ENCODE measurements at regions not wholly inside any gene's neighbourhood (a gene's known extent, or its start where the extent isn't known, plus 50 kb on each side); places are given as distances from the start of the nearest gene placed in this dataset.
"Not testable (repeated sequence)": the region's sequence is repeated elsewhere in the genome, so short reads cannot be mapped to it uniquely, and the experiment has no call there.

GRCh38 chr17:34739386-34739785 lies 160.0 kb downstream of the TMEM132E start:
- Histone ChIP-seq H4K20me1 (ENCODE audit: control insufficient read depth, extremely low read depth, insufficient read depth, low read length) (no peaks in the 10 kb centered on the region), H3K4me3 (replicated peaks in 1 of 4; ENCODE audit: control extremely low read depth in 1 of 4, insufficient read depth in 1 of 4, low read depth in 3 of 4, low read length in 4 of 4) (no peak overlapping the region), H3K27ac (ENCODE audit: insufficient read depth, low read length) (no peak overlapping the region), H3K27me3 (ENCODE audit: control insufficient read depth, insufficient read depth, low read length) (no peaks in the 10 kb centered on the region), H3K4me1 (ENCODE audit: control insufficient read depth, extremely low read depth, insufficient read depth, low read length) (no peaks in the 10 kb centered on the region), H2AFZ (ENCODE audit: low read length) (no peak overlapping the region), H3K4me2 (ENCODE audit: extremely low read depth, insufficient read depth, low read length) (no peak overlapping the region), H3K36me3 (ENCODE audit: control insufficient read depth, insufficient read depth, low read length) (no peaks in the 10 kb centered on the region), H3K9me3 (ENCODE audit: control insufficient read depth, insufficient read depth, low read depth, low read length) (no peaks in the 10 kb centered on the region), H3K9ac (ENCODE audit: insufficient read depth, low read length) (no peak overlapping the region), H3K79me2 (ENCODE audit: control insufficient read depth, insufficient read depth, low read length) (no peaks in the 10 kb centered on the region)
- no peak for DNase-seq (ENCODE audit: low read depth in 2 of 2)
- TF ChIP-seq CTCF (conservative IDR thresholded peaks at IDR 0.05 in 1 of 2, IDR thresholded peaks at IDR 0.05 in 1 of 2; ENCODE audit: low read depth in 1 of 2, low read length in 2 of 2), result no peak
- no peak for TF ChIP-seq EZH2 (IDR thresholded peaks at IDR 0.05; ENCODE audit: low read length, missing control alignments)

DNA sequence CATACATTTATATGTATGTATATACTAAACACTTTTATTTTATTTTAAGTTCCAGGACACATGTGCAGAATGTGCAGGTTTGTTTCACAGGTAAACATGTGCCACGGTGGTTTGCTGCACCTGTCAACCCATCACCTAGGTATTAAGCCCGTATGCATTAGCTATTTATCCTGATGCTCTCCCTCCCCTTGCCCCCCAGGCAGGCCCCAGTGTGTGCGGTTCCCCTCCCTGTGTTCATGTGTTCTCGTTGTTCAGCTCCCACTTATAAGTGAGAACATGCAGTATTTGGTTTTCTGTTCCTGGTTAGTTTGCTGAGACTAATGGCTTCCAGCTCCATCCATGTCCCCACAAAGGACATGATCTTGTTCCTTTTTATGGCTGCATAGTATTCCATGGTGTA lies 158.3 kb downstream of the TMEM132E start:
- not testable (repeated sequence) for H3K27ac ChIP-seq (ENCODE audit: insufficient read depth, low read length); H3K79me2 ChIP-seq (ENCODE audit: control insufficient read depth, insufficient read depth, low read length); H3K27me3 ChIP-seq (ENCODE audit: control insufficient read depth, insufficient read depth, low read length); H3K4me1 ChIP-seq (ENCODE audit: control insufficient read depth, extremely low read depth, insufficient read depth, low read length); DNase-seq (ENCODE audit: low read depth in 2 of 2); H4K20me1 ChIP-seq (ENCODE audit: control insufficient read depth, extremely low read depth, insufficient read depth, low read length); H3K4me3 ChIP-seq (replicated peaks in 1 of 4; ENCODE audit: control extremely low read depth in 1 of 4, insufficient read depth in 1 of 4, low read depth in 3 of 4, low read length in 4 of 4); H3K4me2 ChIP-seq (ENCODE audit: extremely low read depth, insufficient read depth, low read length); H3K9ac ChIP-seq (ENCODE audit: insufficient read depth, low read length); H3K9me3 ChIP-seq (ENCODE audit: control insufficient read depth, insufficient read depth, low read depth, low read length); H2AFZ ChIP-seq (ENCODE audit: low read length); H3K36me3 ChIP-seq (ENCODE audit: control insufficient read depth, insufficient read depth, low read length)

DNA sequence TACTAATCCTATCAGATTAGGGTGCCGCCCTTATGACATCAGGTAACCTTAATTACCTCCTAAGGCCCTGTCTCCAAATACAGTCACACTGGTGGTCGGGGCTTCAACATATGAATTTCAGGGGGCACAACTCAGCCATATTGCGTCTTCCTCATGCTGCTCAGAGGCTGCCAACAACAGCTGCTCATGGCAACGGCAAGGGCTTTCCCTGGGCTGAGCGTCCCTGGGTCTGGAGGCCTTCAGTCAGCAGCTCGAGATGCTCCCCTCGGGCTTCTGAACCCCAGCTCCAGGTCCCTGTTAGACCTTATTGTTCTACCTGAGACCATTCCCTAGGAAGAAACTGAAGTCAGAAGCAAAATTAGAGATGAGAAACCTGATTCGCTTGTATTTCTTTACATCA lies 157.2 kb downstream of the TMEM132E start:
- H3K9ac ChIP-seq (ENCODE audit: insufficient read depth, low read length), result no peak overlapping the region
- H3K9me3 ChIP-seq (ENCODE audit: control insufficient read depth, insufficient read depth, low read depth, low read length), result no peaks in the 10 kb centered on the region
- TF ChIP-seq CTCF (conservative IDR thresholded peaks at IDR 0.05 in 1 of 2, IDR thresholded peaks at IDR 0.05 in 1 of 2; ENCODE audit: low read depth in 1 of 2, low read length in 2 of 2), result no peak
- TF ChIP-seq EZH2 (IDR thresholded peaks at IDR 0.05; ENCODE audit: low read length, missing control alignments), result no peak

DNA sequence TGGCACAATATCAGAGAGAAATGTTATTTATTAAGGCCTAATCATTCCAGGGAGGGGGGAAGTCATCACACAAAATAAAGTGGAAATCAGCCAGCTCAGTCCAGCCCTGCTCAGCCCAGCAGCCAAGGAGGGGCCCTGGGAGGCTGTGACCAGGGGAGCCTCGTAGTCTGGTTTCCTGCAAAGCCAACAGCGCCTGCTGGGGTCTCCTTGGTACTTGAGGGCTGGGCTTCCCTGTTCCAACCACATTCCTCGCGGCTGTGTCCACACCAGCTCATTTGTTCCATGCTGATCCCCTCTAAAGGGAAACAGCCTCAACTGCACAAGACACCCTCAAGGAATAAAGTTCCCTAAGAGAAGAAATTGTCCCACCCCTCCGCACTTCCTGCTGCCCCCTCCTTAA lies 154.0 kb downstream of the TMEM132E start:
- Histone ChIP-seq H3K79me2 (ENCODE audit: control insufficient read depth, insufficient read depth, low read length) (no peaks in the 10 kb centered on the region), H3K9me3 (ENCODE audit: control insufficient read depth, insufficient read depth, low read depth, low read length) (no peaks in the 10 kb centered on the region), H2AFZ (ENCODE audit: low read length) (no peak overlapping the region), H3K9ac (ENCODE audit: insufficient read depth, low read length) (no peak overlapping the region), H3K4me1 (ENCODE audit: control insufficient read depth, extremely low read depth, insufficient read depth, low read length) (no peaks in the 10 kb centered on the region), H3K27ac (ENCODE audit: insufficient read depth, low read length) (no peak overlapping the region), H3K4me3 (replicated peaks in 1 of 4; ENCODE audit: control extremely low read depth in 1 of 4, insufficient read depth in 1 of 4, low read depth in 3 of 4, low read length in 4 of 4) (no peak overlapping the region), H4K20me1 (ENCODE audit: control insufficient read depth, extremely low read depth, insufficient read depth, low read length) (no peaks in the 10 kb centered on the region), H3K4me2 (ENCODE audit: extremely low read depth, insufficient read depth, low read length) (no peak overlapping the region), H3K27me3 (ENCODE audit: control insufficient read depth, insufficient read depth, low read length) (no peaks in the 10 kb centered on the region), H3K36me3 (ENCODE audit: control insufficient read depth, insufficient read depth, low read length) (no peaks in the 10 kb centered on the region)
- no peak for DNase-seq (ENCODE audit: low read depth in 2 of 2)
- TF ChIP-seq CTCF (conservative IDR thresholded peaks at IDR 0.05 in 1 of 2, IDR thresholded peaks at IDR 0.05 in 1 of 2; ENCODE audit: low read depth in 1 of 2, low read length in 2 of 2) (no peak), EZH2 (IDR thresholded peaks at IDR 0.05; ENCODE audit: low read length, missing control alignments) (no peak)

More for the DNA sequence above, 157.2 kb downstream of the TMEM132E start:
- no peaks in the 10 kb centered on the region for H3K79me2 ChIP-seq (ENCODE audit: control insufficient read depth, insufficient read depth, low read length)
- no peaks in the 10 kb centered on the region for H3K4me1 ChIP-seq (ENCODE audit: control insufficient read depth, extremely low read depth, insufficient read depth, low read length)
- no peak overlapping the region for H2AFZ ChIP-seq (ENCODE audit: low read length)
- no peaks in the 10 kb centered on the region for H3K27me3 ChIP-seq (ENCODE audit: control insufficient read depth, insufficient read depth, low read length)
- no peak overlapping the region for H3K27ac ChIP-seq (ENCODE audit: insufficient read depth, low read length)
- no peak overlapping the region for H3K4me3 ChIP-seq (replicated peaks in 1 of 4; ENCODE audit: control extremely low read depth in 1 of 4, insufficient read depth in 1 of 4, low read depth in 3 of 4, low read length in 4 of 4)
- no peaks in the 10 kb centered on the region for H3K36me3 ChIP-seq (ENCODE audit: control insufficient read depth, insufficient read depth, low read length)
- no peak for DNase-seq (ENCODE audit: low read depth in 2 of 2)
- H4K20me1 ChIP-seq (ENCODE audit: control insufficient read depth, extremely low read depth, insufficient read depth, low read length), result no peaks in the 10 kb centered on the region
- no peak overlapping the region for H3K4me2 ChIP-seq (ENCODE audit: extremely low read depth, insufficient read depth, low read length)

Measured in fibroblast of lung (primary cell).